ENCODE measurements at regions not wholly inside any gene's neighbourhood (a gene's known extent, or its start where the extent isn't known, plus 50 kb on each side); places are given as distances from the start of the nearest gene placed in this dataset.

DNA sequence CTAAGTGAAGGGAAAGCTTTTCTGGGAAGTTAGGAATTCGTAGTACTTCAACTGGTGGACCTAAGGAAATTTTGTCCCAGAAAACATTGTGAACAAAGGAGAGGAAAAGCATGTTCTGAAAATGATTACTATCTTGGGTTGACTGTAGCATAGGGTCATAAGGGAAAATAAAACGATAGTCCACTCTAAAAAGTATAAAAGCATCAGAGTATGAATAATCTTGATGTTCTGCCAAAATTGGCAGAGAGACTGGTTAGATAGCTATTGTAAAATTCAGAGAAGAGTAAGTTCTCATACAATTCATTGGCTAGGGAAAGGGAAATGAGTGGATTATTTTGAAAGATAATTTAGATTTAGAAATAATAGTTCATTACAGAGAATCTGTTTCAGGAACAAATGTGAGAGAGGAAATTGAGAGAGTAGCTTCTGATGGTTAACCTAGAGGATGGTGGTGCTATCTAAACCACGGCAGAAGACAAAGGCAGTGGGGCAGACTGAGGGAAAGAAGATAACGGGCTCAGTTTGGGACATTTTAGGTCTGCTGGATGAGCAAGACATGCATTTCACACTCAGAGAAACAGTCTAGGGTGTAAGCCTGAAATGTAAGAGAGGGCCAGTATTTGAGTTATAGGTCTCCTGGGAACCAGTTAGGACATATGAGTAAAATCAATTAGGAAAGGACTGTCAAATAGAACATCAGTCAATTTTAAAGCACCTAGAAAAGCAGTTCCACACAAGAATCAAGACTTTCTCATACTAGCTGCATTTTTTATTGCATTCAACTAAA lies 799.3 kb upstream of the CXADR start:
- H3K4me1 Mint-ChIP-seq, result peaks cover 3% of the 10 kb centered on the region; the same call in 1 of the 3 replicates

More for the DNA sequence above, 799.3 kb upstream of the CXADR start:
- Histone ChIP-seq H3F3A (replicated peaks; ENCODE audit: low read depth) (no peaks in the 10 kb centered on the region), H3K9me2 (ENCODE audit: insufficient read depth) (no peaks in the 10 kb centered on the region), H3K4me2 (no peak overlapping the region), H3K27ac (ENCODE audit: low read depth) (no peak overlapping the region), H3K27me3 (ENCODE audit: insufficient read depth) (no peaks in the 10 kb centered on the region), H3K36me3 (ENCODE audit: insufficient read depth) (no peaks in the 10 kb centered on the region; the same call in none of the 2 replicates), H4K20me1 (replicated peaks; ENCODE audit: insufficient read depth) (no peaks in the 10 kb centered on the region), H3K79me2 (replicated peaks; ENCODE audit: insufficient read depth) (no peaks in the 10 kb centered on the region), H3K4me3 (no peak overlapping the region), H2AFZ (no peak overlapping the region), H3K4me1 (ENCODE audit: insufficient read depth) (peaks cover 4% of the 10 kb centered on the region; the same call in 1 of the 2 replicates)
- H3K9me3 Mint-ChIP-seq, result peaks cover 14% of the 10 kb centered on the region; the same call in 2 of the 3 replicates
- no peak for DNase-seq (ENCODE audit: low spot score)
- H3K36me3 Mint-ChIP-seq (ENCODE audit: low read depth), result peaks cover 8% of the 10 kb centered on the region; the same call in 2 of the 3 replicates
- H3K27ac Mint-ChIP-seq, result no peak overlapping the region
- no peak overlapping the region for H3K4me3 Mint-ChIP-seq
- no peak for ATAC-seq
- peaks cover 2% of the 10 kb centered on the region for H3K27me3 Mint-ChIP-seq (ENCODE audit: insufficient read depth, low read depth, poor library complexity)
- no peak for TF ChIP-seq NANOG (IDR thresholded peaks at IDR 0.05; ENCODE audit: borderline replicate concordance)
- TF ChIP-seq ZNF331 (CRISPR knock-in tag; IDR thresholded peaks at IDR 0.05; ENCODE audit: low read depth), result no peak
- TF ChIP-seq CREB1 (CRISPR knock-in tag; IDR thresholded peaks at IDR 0.05; ENCODE audit: low read depth), result no peak
- no peak for TF ChIP-seq POLR2AphosphoS5 (IDR thresholded peaks at IDR 0.05; ENCODE audit: low read depth)
- TF ChIP-seq ZNF114 (CRISPR knock-in tag; IDR thresholded peaks at IDR 0.05), result no peak
- TF ChIP-seq JUNB (IDR thresholded peaks at IDR 0.05; ENCODE audit: unreplicated experiment), result no peak
- TF ChIP-seq, protein P1, sequence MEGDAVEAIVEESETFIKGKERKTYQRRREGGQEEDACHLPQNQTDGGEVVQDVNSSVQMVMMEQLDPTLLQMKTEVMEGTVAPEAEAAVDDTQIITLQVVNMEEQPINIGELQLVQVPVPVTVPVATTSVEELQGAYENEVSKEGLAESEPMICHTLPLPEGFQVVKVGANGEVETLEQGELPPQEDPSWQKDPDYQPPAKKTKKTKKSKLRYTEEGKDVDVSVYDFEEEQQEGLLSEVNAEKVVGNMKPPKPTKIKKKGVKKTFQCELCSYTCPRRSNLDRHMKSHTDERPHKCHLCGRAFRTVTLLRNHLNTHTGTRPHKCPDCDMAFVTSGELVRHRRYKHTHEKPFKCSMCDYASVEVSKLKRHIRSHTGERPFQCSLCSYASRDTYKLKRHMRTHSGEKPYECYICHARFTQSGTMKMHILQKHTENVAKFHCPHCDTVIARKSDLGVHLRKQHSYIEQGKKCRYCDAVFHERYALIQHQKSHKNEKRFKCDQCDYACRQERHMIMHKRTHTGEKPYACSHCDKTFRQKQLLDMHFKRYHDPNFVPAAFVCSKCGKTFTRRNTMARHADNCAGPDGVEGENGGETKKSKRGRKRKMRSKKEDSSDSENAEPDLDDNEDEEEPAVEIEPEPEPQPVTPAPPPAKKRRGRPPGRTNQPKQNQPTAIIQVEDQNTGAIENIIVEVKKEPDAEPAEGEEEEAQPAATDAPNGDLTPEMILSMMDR (conservative IDR thresholded peaks at IDR 0.05; ENCODE audit: low read depth in 2 of 2), result no peak
- no peak for TF ChIP-seq EZH2 (IDR thresholded peaks at IDR 0.05; ENCODE audit: low read depth, unreplicated experiment)
- TF ChIP-seq, protein P2, sequence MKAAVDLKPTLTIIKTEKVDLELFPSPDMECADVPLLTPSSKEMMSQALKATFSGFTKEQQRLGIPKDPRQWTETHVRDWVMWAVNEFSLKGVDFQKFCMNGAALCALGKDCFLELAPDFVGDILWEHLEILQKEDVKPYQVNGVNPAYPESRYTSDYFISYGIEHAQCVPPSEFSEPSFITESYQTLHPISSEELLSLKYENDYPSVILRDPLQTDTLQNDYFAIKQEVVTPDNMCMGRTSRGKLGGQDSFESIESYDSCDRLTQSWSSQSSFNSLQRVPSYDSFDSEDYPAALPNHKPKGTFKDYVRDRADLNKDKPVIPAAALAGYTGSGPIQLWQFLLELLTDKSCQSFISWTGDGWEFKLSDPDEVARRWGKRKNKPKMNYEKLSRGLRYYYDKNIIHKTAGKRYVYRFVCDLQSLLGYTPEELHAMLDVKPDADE (IDR thresholded peaks at IDR 0.05), result no peak
- TF ChIP-seq, protein P3, sequence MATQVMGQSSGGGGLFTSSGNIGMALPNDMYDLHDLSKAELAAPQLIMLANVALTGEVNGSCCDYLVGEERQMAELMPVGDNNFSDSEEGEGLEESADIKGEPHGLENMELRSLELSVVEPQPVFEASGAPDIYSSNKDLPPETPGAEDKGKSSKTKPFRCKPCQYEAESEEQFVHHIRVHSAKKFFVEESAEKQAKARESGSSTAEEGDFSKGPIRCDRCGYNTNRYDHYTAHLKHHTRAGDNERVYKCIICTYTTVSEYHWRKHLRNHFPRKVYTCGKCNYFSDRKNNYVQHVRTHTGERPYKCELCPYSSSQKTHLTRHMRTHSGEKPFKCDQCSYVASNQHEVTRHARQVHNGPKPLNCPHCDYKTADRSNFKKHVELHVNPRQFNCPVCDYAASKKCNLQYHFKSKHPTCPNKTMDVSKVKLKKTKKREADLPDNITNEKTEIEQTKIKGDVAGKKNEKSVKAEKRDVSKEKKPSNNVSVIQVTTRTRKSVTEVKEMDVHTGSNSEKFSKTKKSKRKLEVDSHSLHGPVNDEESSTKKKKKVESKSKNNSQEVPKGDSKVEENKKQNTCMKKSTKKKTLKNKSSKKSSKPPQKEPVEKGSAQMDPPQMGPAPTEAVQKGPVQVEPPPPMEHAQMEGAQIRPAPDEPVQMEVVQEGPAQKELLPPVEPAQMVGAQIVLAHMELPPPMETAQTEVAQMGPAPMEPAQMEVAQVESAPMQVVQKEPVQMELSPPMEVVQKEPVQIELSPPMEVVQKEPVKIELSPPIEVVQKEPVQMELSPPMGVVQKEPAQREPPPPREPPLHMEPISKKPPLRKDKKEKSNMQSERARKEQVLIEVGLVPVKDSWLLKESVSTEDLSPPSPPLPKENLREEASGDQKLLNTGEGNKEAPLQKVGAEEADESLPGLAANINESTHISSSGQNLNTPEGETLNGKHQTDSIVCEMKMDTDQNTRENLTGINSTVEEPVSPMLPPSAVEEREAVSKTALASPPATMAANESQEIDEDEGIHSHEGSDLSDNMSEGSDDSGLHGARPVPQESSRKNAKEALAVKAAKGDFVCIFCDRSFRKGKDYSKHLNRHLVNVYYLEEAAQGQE (IDR thresholded peaks at IDR 0.05; ENCODE audit: unreplicated experiment), result no peak
- no peak for TF ChIP-seq STAT1 (IDR thresholded peaks at IDR 0.05; ENCODE audit: unreplicated experiment)
- TF ChIP-seq, protein P4, sequence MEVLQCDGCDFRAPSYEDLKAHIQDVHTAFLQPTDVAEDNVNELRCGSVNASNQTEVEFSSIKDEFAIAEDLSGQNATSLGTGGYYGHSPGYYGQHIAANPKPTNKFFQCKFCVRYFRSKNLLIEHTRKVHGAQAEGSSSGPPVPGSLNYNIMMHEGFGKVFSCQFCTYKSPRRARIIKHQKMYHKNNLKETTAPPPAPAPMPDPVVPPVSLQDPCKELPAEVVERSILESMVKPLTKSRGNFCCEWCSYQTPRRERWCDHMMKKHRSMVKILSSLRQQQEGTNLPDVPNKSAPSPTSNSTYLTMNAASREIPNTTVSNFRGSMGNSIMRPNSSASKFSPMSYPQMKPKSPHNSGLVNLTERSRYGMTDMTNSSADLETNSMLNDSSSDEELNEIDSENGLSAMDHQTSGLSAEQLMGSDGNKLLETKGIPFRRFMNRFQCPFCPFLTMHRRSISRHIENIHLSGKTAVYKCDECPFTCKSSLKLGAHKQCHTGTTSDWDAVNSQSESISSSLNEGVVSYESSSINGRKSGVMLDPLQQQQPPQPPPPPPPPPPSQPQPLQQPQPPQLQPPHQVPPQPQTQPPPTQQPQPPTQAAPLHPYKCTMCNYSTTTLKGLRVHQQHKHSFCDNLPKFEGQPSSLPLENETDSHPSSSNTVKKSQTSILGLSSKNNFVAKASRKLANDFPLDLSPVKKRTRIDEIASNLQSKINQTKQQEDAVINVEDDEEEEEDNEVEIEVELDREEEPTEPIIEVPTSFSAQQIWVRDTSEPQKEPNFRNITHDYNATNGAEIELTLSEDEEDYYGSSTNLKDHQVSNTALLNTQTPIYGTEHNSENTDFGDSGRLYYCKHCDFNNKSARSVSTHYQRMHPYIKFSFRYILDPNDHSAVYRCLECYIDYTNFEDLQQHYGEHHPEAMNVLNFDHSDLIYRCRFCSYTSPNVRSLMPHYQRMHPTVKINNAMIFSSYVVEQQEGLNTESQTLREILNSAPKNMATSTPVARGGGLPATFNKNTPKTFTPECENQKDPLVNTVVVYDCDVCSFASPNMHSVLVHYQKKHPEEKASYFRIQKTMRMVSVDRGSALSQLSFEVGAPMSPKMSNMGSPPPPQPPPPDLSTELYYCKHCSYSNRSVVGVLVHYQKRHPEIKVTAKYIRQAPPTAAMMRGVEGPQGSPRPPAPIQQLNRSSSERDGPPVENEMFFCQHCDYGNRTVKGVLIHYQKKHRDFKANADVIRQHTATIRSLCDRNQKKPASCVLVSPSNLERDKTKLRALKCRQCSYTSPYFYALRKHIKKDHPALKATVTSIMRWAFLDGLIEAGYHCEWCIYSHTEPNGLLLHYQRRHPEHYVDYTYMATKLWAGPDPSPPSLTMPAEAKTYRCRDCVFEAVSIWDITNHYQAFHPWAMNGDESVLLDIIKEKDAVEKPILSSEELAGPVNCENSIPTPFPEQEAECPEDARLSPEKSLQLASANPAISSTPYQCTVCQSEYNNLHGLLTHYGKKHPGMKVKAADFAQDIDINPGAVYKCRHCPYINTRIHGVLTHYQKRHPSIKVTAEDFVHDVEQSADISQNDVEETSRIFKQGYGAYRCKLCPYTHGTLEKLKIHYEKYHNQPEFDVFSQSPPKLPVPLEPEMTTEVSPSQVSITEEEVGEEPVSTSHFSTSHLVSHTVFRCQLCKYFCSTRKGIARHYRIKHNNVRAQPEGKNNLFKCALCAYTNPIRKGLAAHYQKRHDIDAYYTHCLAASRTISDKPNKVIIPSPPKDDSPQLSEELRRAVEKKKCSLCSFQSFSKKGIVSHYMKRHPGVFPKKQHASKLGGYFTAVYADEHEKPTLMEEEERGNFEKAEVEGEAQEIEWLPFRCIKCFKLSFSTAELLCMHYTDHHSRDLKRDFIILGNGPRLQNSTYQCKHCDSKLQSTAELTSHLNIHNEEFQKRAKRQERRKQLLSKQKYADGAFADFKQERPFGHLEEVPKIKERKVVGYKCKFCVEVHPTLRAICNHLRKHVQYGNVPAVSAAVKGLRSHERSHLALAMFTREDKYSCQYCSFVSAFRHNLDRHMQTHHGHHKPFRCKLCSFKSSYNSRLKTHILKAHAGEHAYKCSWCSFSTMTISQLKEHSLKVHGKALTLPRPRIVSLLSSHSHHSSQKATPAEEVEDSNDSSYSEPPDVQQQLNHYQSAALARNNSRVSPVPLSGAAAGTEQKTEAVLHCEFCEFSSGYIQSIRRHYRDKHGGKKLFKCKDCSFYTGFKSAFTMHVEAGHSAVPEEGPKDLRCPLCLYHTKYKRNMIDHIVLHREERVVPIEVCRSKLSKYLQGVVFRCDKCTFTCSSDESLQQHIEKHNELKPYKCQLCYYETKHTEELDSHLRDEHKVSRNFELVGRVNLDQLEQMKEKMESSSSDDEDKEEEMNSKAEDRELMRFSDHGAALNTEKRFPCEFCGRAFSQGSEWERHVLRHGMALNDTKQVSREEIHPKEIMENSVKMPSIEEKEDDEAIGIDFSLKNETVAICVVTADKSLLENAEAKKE (CRISPR knock-in tag; IDR thresholded peaks at IDR 0.05), result no peak
- no peak for TF ChIP-seq EZH2phosphoT487 (IDR thresholded peaks at IDR 0.05; ENCODE audit: unreplicated experiment)

All from GM23338 (cell line).